ENCODE measurements at regions not wholly inside any gene's neighbourhood (a gene's known extent, or its start where the extent isn't known, plus 50 kb on each side); places are given as distances from the start of the nearest gene placed in this dataset.

- Histone ChIP-seq H3K27ac (ENCODE audit: low read length) (no peak overlapping the region), H3K9me3 (ENCODE audit: low read length) (no peaks in the 10 kb centered on the region), H4K20me1 (ENCODE audit: low read length) (no peaks in the 10 kb centered on the region), H3K4me1 (ENCODE audit: insufficient read depth, low read length) (no peaks in the 10 kb centered on the region), H3K9me2 (replicated peaks; ENCODE audit: low read length) (no peaks in the 10 kb centered on the region), H3F3A (ENCODE audit: low read length, unreplicated experiment) (no peaks in the 10 kb centered on the region), H2AFZ (ENCODE audit: low read length) (no peak overlapping the region), H3K9ac (ENCODE audit: low read length) (no peak overlapping the region), H3K4me2 (ENCODE audit: low read length) (no peak overlapping the region), H3K4me3 (ENCODE audit: low read length) (no peak overlapping the region), H3K27me3 (ENCODE audit: low read length) (no peaks in the 10 kb centered on the region), H3K36me3 (ENCODE audit: low read depth, low read length) (no peaks in the 10 kb centered on the region), H3K79me2 (ENCODE audit: low read length) (peaks cover 30% of the 10 kb centered on the region)
- DNase-seq (no peak), ATAC-seq (no peak)
- ChIA-PET CTCF (no interaction called here), POLR2A (ENCODE audit: unreplicated experiment) (no interaction called here)
- intact Hi-C loops (cut with micrococcal nuclease), result no loop called here
- TF ChIP-seq, protein P1, sequence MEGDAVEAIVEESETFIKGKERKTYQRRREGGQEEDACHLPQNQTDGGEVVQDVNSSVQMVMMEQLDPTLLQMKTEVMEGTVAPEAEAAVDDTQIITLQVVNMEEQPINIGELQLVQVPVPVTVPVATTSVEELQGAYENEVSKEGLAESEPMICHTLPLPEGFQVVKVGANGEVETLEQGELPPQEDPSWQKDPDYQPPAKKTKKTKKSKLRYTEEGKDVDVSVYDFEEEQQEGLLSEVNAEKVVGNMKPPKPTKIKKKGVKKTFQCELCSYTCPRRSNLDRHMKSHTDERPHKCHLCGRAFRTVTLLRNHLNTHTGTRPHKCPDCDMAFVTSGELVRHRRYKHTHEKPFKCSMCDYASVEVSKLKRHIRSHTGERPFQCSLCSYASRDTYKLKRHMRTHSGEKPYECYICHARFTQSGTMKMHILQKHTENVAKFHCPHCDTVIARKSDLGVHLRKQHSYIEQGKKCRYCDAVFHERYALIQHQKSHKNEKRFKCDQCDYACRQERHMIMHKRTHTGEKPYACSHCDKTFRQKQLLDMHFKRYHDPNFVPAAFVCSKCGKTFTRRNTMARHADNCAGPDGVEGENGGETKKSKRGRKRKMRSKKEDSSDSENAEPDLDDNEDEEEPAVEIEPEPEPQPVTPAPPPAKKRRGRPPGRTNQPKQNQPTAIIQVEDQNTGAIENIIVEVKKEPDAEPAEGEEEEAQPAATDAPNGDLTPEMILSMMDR (conservative IDR thresholded peaks at IDR 0.05; ENCODE audit: low read depth, low read length), result no peak
- TF ChIP-seq EZH2 (IDR thresholded peaks at IDR 0.05; ENCODE audit: low read length, unreplicated experiment), result no peak
- TF ChIP-seq EZH2phosphoT487 (IDR thresholded peaks at IDR 0.05; ENCODE audit: borderline replicate concordance, low read length), result no peak
- no TSS peak for BruUV-seq (replicated peaks)
These were observed 89.5 kb downstream of the SLIT2 start for GRCh38 chr4:20341134-20341738.

DNA sequence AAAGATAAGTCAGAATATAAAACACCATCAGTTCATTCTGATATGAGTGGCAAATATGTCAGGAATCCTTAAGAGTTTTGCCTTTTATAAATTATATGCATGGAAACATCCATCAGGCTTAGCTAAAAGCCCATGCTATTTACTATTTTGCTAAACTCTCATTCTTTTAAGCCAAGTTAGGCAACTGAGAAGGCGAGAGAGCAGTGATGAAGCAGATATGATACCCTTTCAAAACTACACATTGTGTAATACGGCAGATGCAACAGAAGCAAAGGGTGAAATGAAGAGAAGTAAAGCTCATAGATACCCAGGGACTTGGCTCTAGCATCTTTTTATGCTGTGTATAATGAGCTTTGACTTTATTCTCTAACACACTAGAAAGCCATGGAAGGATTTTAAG is 95.8 kb downstream of the SLIT2 start:
- Histone ChIP-seq H3K4me2 (ENCODE audit: low read length) (no peak overlapping the region), H4K20me1 (ENCODE audit: low read length) (no peaks in the 10 kb centered on the region), H3K9me3 (ENCODE audit: low read length) (no peaks in the 10 kb centered on the region), H3F3A (ENCODE audit: low read length, unreplicated experiment) (no peaks in the 10 kb centered on the region), H3K9me2 (replicated peaks; ENCODE audit: low read length) (no peaks in the 10 kb centered on the region), H3K4me3 (ENCODE audit: low read length) (no peak overlapping the region), H3K36me3 (ENCODE audit: low read depth, low read length) (no peaks in the 10 kb centered on the region), H3K27me3 (ENCODE audit: low read length) (no peaks in the 10 kb centered on the region), H2AFZ (ENCODE audit: low read length) (no peak overlapping the region), H3K9ac (ENCODE audit: low read length) (no peak overlapping the region), H3K79me2 (ENCODE audit: low read length) (peaks cover 25% of the 10 kb centered on the region), H3K4me1 (ENCODE audit: insufficient read depth, low read length) (no peaks in the 10 kb centered on the region), H3K27ac (ENCODE audit: low read length) (no peak overlapping the region)
- intact Hi-C loops (cut with micrococcal nuclease), result no loop called here
- ATAC-seq (no peak), DNase-seq (no peak)
- ChIA-PET CTCF (no interaction called here), POLR2A (ENCODE audit: unreplicated experiment) (no interaction called here)
- no TSS peak for BruUV-seq (replicated peaks)
- TF ChIP-seq EZH2phosphoT487 (IDR thresholded peaks at IDR 0.05; ENCODE audit: borderline replicate concordance, low read length) (no peak), EZH2 (IDR thresholded peaks at IDR 0.05; ENCODE audit: low read length, unreplicated experiment) (no peak)
- TF ChIP-seq, protein P1 (conservative IDR thresholded peaks at IDR 0.05; ENCODE audit: low read depth, low read length), result no peak

- ATAC-seq (no peak), DNase-seq (no peak)
- no peaks in the 10 kb centered on the region for H4K20me1 ChIP-seq (ENCODE audit: low read length)
- H3K27ac ChIP-seq (ENCODE audit: low read length), result no peak overlapping the region
- intact Hi-C loops (cut with micrococcal nuclease), result no loop called here
- no peaks in the 10 kb centered on the region for H3F3A ChIP-seq (ENCODE audit: low read length, unreplicated experiment)
- TF ChIP-seq EZH2phosphoT487 (IDR thresholded peaks at IDR 0.05; ENCODE audit: borderline replicate concordance, low read length) (no peak), EZH2 (IDR thresholded peaks at IDR 0.05; ENCODE audit: low read length, unreplicated experiment) (no peak)
- TF ChIP-seq, protein P1 (conservative IDR thresholded peaks at IDR 0.05; ENCODE audit: low read depth, low read length), result no peak
- no peak overlapping the region for H3K4me2 ChIP-seq (ENCODE audit: low read length)
- no peaks in the 10 kb centered on the region for H3K4me1 ChIP-seq (ENCODE audit: insufficient read depth, low read length)
- no peaks in the 10 kb centered on the region for H3K9me2 ChIP-seq (replicated peaks; ENCODE audit: low read length)
- H3K27me3 ChIP-seq (ENCODE audit: low read length), result no peaks in the 10 kb centered on the region
- no peak overlapping the region for H3K4me3 ChIP-seq (ENCODE audit: low read length)
- ChIA-PET POLR2A (ENCODE audit: unreplicated experiment) (no interaction called here), CTCF (no interaction called here)
- no peaks in the 10 kb centered on the region for H3K36me3 ChIP-seq (ENCODE audit: low read depth, low read length)
- BruUV-seq (replicated peaks), result no TSS peak
- no peak overlapping the region for H2AFZ ChIP-seq (ENCODE audit: low read length)
- no peaks in the 10 kb centered on the region for H3K9me3 ChIP-seq (ENCODE audit: low read length)
- no peak overlapping the region for H3K9ac ChIP-seq (ENCODE audit: low read length)
- peaks cover 17% of the 10 kb centered on the region for H3K79me2 ChIP-seq (ENCODE audit: low read length)
These were observed 96.7 kb downstream of the SLIT2 start for GRCh38 chr4:20348411-20348810.
